ENCODE measurements at regions not wholly inside any gene's neighbourhood (a gene's known extent, or its start where the extent isn't known, plus 50 kb on each side); places are given as distances from the start of the nearest gene placed in this dataset.

DNA sequence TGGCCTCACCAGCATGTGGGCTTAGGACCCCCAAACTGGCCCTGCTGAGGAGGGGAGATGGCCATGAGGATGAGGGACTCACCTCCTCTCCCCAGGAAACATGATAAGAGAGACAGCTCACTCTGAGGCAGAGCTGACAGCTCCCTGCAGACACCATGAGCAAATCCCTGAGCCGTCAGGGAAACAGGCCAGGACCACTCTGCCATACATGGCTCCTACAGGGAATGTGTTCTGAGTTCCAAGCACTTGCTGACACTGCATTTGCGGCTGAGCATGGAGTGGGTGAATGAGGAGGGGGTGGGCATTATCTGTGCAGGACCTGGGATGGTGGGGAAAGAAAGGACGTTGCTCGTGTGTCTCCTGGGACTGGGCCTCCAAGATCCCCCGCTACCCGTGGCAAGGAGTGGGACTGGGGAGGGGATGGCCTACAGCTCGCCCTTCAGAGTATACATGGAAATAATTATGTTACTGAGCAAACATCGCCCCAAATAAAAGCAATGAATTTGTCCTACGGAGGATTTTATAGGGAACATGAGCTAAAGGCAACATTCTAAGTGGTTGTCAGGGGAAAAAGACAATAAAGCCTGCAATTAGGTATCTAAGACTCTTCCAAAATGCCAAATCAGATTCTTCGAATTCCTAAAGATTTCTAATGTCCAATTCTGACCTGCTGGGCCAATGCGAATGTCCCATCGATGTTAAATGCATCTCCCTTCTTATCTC lies 355.9 kb upstream of the AJAP1 start:
- DNase-seq: no peak

DNA sequence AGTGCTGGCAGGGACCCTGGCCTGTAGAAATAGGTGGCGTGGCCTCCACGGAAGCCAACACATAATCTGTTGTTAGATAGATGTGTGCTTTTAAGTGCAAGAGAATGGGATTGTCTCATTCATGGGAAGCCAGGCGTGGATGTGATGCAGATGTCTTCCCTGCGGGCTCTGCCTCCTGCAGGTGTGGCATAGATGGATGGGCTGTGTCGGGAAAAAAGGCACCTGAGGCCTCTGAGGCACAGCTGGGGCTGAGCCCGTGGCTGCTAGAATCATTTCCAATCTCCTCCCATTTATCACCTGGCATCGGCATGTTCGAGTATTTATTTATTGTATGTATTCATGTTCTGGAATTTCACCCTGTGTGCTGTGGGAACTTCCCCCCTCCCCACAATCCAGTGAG lies 353.4 kb upstream of the AJAP1 start:
- no peak for DNase-seq

DNA sequence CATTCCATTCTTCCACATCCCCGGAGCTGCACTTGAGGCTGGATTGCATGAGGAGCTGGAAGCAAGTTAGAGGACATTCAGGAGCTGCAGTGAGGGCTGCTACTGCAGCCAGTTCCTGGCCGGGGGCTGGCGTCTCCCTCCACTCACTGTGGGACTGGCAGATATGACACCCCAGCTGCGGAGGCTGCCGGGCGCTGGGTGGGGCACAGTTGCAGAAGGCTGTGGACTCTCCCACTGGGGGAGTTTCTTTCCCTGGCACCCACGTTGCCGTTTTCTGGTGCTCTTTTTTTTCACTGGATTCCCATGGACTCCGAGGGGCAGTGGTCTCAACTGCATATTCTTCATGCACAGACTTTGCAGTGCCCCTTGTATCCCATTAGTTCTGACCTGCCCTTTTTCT lies 351.1 kb upstream of the AJAP1 start:
- DNase-seq: no peak

DNA sequence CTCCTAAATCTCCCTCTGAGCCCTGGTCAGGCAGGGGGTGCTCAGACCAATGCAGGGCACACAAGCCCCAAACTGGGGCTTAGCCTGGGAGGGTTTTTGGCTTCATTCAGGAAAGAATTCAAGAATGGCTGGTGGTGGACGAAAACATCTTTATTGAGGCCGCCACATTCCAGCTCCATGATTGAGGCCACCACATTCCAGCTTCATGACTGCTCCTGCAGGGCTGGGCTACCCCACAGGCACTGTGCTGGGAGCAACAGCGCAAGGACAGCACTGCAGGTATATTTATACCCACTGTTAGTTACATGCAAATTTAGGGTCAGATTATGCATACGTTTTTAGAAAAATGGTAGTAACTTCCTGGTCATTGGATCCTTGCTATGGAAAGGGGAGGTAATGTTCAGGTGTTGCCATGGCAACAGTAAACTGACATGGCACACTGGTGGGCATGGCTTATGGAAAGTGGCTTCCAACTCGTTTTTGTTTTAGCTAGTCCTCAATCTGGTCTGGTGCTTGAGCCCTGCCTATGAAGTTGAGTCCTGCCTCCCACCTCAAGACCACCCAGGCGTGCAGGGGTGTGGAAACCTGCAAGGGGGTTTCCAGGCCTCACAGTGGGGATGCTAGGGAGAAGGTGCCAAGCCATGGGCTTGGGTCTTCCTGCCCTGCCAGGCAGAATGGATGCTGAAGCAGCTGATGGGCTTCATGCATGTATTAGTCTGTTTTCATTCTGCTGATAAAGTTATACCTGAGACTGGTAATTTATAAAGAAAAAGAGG lies 348.7 kb upstream of the AJAP1 start:
- no peak for DNase-seq

DNA sequence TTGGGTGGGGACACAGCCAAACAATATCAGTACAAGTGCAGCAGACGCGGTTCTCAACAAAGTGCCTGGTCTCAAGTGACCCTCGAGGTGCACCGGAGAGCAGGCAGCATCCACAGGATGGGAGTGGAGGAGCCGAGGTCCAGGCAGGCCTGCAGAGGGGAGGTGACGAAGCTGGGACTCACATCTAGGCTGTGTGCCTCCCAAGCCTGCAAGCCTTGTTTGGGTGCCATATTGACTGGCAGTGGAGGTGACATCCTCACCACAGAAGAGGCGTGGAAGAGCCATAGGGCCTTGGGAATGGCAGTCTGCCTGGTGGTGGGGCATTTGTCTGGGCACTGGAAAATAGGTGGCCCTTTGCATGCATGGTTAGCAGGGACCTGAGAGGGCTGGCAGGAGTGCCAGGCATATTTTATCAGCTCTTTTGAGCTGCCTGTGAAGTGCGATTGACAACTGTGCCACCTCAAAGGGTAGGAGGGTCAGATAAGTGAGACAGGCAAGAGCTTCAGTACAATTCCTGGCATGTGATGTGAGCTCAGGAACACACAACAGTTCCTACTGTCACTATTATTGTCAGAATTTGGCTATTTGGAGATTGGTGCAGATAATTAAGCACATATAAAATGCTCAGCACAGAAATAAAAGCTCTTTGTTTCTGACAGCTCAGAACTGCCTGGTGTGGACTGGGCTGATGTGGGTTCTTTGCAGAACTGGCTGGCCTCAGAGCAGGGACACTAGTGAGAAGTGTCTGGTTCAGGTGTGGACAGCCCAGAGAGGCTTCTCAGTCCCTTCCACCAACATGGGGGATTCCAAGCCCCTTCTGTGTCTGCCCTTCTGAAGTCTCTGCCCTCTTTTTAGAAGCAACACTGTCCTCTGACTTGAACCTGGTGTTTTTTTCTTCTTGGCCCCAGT lies 347.6 kb upstream of the AJAP1 start:
- DNase-seq: no peak

DNA sequence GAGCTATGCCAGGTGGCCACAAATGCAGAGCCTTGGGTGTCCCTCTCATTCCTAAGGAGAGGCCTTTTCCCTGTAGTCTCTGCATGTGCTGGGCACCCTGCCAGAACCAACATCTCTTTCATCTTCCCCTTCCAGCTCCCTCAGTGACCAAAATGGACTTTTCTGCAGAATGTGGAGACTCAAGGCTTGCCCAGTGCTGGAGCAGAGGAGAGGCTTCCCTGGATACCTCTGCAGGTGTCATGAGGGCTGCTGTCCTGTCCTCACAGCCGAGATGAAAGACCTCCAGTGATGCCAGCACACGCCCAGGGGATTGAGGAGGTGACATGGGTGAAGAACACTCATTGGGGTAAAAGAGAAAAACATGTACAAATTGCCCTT lies 347.0 kb upstream of the AJAP1 start:
- no peak for DNase-seq

DNA sequence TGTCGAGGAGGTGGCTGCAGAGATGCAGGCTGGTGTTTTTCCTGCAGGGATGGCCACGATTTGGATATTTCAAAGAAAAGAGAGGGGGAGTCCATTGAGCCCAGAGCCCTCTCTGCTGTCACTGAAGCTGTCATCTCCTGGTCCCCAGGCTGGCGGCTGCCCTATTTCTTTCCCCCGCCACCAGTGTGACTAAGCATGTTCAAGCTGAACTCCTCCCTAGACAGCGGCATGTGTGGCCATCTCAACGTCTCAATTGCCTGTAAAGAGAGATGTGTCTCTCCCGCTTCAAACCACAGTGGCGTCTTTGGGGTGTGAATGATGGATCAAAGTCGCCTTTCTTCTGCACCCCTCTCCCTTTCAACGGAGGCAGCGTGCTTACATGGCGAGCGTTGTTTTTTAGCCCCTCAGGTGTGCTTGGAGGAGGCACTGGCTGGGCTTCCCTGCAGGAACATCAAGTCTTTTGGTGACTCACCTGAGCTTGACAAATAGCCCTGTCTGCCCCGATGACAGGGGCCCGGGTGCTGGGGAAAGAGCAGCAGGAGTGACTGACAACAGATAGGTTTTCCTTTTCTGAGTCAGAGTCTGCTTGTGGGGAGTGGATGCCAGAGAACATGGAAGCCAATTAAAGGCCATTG lies 346.4 kb upstream of the AJAP1 start:
- DNase-seq: no peak

DNA sequence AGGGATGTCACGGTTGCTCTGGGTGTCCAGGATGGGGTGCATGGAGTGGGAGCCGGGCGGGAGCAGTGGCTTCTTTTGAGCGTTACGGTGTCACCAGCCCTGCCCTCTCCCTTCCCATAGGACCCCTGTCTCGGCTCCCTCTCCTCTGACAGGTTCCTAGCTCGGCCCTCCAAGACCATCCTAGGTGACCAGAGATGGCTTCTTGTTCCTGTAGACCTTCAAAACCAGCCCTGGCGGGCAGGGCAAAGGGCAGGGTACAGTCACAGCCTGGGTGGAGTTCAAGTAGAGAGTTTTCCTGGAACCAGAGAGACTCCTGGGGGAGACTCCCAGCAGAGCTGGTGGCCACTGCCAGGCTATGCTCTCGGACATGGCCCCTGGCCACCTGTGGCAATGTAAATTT lies 345.6 kb upstream of the AJAP1 start:
- DNase-seq: no peak

DNA sequence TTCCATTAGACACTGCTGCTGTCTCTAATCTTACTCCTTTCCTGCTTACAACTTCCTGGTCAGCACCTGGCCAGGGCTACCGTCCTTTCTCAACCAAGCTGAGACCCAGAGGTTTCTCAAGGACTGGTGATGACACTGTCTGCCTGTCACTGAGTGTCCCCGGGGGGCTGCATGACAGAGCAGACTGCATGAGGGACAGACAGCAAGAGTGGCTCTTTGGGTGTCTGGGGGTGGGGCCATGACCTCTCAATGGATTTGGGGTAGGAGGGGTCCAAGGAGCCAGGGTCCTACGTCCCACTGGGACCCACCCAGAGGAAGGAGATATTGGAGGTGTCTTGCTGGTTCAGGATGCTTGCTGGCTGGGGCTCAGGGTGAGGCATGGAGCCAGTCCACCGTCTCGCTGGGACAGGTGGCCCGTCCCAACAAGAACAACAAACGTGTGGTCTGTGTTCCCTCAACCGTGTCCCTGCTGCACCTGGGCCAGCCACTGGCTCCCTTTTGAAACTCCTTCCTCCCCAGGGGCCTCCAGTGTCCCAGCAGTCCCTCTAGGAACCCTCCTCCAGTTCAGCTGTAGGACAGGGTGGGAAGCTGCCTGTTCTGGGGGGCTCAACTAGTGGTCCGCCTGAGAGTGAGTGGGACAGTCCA lies 344.6 kb upstream of the AJAP1 start:
- no peak for DNase-seq

DNA sequence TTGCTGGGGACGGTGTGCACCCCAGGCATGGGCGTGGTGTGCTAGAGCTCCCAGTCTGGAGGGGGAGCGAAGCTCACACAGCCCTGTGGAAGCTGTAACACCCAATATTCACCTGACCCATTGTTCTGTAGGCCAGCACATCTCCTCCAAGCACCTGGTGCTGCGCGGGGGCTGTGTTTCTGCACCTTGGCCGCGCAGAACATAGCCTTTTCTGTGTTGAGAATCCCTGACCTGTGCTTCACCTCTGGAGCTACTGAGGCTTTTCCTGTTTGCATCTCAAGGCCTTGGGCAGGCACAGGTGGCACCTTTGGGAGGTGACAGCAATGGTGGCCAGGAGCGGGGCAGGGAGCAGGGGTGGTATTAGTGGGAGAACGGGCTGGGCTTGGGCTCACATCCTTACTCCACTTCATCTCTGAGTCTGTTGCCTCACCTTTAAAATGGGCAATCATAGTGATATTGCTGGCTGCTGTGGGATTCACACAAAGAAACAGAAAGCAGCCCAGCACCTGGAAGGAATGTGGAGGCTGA lies 343.9 kb upstream of the AJAP1 start:
- no peak for DNase-seq

DNA sequence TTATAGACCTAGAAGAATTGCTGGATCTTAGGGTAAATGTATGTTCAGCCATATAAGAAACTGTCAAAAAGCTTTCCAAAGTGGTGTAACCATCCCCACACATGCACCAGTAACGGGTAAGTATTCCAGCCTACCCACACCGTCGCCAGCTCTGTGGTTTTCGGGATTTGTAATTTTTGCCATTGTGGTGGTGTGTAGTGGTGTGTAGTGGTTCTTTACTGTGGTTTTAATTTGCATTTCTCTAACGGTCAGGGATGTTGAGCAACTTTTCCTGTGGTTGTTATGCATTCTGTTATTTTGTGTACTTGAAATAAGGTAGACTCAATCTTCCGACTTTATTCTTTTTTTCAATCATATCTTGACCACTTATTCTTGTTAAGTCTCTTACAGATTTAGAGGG lies 342.4 kb upstream of the AJAP1 start:
- DNase-seq: no peak

DNA sequence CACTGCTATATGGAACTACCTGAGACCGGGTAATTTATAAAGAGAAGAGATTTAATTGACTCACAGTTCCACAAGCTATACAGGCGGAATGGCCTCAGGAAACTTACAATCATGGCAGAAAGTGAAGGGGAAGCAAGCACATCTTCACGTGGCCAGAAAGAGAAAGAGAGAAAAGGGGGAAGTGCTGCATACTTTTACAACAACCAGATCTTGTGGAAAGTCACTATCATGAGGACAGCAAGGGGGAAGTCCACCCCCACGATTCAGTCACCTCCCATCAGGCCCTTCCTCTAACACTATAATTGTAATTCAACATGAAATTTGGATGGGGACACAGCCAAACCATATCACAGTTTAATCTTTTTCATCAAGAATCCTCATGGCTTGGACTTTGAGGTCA lies 339.2 kb upstream of the AJAP1 start:
- no peak for DNase-seq

DNA sequence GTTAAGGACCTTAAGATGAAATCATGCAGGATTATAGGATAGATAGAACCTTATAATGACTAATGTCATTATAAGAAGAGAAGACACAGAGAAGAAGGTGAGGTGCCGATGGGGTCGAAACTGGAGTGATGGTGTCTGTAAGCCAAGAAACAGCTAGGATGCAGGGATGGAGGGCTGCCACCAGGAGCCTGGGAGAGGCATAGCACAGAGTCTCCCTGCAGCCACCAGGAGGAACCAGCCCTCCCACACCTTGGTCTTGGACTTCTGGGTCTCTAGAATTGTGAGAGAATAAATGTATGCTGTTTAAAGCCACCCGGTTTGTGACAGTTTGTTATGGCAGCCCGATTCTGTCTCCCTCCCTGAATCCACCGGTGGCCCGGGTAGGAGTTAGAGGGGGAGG lies 337.2 kb upstream of the AJAP1 start:
- no peak for DNase-seq

DNA sequence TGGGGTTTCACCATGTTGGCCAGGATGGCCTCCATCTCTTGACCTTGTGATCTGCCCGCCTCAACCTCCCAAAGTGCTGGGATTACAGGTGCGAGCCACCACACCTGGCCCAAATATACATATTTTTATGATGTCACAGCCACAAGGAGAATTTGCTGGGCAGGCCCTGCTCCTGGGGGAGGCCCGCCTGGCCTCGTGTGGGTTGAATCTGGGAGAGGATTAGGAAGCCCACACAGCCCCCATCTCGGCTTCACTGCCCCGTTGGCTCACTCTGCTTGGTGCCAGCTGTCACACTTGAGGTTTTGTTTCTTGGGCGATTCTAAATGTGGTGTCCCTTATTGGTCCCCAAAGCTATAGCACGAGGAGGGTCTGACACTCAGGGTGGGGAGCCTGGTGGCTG lies 335.7 kb upstream of the AJAP1 start:
- DNase-seq: no peak

DNA sequence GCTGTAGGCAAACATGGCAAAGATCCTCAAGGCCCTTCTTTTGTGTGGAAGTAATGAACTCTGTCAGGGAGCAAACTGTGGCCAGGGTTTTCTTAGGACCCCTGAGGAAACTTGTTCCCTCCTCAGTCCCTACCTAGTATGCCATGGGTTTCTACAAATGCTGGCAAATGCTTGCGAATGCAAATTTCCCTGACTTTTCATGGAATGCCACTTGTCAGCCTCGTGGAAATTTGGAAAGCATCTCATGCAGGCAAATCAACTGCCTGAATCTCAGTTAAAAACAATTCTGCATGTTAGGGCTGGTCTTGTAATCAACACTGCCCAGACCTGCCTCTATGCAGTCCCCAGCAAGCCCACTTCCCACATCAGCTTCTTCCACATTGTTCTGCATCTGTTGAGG lies 334.9 kb upstream of the AJAP1 start:
- DNase-seq: no peak

DNA sequence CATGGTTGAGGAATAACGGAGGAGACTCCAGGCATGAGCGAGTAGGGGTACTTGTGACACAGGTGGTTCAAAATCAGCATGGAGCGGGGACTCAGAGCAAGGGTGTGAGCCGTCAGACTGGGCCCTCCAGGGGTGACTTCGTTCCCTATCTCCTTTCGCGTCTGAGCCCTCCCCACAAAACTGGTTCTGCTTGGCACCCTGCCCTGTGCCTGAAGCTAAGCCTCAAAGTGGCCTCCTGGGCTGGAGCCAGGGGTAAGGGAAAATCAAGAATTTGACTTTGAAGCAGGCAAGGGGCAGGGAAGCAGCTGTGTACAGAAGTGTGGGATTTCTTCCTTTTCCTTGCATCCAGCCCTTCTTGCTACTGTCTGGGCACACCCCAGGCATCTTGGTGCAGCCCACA lies 331.5 kb upstream of the AJAP1 start:
- DNase-seq: no peak

DNA sequence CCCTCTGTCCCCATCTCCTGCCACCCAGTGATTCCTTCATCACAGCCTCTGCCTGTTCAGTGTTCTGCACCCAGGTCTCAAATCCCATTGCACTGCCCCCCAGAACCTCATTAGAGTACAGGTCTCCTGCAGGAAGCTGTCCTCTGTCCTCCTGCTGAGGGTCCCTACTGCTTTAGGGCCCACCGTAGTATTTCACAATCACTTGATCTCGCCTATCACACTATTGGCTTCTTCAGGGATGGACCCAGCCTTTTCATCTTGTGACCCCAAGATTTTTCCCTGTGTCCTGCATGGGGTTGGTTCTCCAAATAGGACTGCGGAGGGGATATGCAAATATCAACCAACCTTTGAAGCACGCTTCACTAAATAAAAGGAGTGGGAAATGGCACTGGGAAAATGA lies 331.1 kb upstream of the AJAP1 start:
- DNase-seq: no peak

DNA sequence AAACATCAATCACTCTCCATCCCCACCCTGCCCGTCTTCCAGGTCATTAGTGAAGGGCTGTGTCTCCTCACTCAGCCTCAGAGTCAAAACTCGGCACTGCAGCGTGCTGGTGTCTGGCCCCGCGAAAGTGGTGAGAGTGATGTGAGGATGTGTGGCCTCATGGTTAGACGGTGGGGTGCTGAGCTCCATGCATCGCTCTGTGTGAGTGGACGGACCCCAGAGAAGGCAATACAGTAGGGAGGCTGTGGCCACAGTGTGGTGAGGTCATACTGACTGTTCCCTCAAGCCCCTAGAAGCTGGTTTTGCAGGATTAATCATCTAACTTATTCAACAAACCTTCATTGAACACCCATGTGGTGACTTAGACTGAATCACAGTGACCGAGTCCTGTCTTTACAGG lies 329.9 kb upstream of the AJAP1 start:
- DNase-seq: no peak

DNA sequence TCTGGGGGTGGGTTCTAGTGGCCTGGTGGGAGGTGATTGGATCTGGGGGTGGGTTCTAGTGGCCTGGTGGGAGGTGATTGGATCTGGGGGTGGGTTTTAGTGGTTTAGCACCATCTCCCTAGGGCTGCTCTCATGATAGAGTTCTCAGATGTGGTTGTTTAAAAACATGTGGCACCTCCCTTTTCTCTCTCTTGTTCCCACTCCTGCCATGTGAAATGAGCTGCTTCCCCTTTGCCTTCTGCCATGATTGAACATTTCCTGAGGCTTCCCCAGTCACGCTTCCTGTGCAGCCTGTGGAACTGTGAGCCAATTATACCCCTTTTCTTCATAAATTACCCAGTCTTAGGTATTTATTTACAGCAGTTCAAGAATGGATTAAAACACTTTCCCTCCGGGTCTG lies 327.3 kb upstream of the AJAP1 start:
- DNase-seq: no peak

DNA sequence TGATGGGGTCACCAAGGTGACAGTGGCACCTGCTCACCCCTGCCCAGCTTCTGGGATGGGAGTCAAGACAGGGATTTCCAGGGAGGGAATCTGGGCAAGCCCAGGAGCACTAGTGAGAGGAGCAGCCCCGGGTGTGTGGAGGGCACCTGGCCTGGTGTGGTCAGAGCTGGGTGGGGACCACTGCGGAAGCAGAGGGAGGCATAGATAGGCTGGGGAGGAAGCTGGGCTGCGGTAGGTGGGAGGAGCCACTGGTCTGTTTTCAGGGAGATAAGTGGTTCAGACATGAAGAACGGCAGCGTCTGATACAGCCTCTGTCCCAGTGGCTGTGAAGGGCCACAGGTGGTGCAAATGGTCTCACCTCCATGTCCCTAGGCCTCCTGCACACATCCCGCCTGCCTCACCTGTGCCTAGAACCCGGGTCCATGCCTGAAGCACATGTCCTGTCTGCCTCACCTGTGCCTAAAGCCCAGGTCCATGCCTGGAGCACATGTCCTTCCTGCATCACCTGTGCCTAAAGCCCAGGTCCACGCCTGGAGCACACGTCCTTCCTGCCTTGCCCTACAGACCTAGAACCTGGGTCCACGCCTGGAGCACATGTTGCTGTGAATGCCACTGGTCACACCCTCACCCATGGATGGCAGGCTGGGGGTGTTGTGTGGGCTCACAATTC lies 325.9 kb upstream of the AJAP1 start:
- DNase-seq: no peak

DNA sequence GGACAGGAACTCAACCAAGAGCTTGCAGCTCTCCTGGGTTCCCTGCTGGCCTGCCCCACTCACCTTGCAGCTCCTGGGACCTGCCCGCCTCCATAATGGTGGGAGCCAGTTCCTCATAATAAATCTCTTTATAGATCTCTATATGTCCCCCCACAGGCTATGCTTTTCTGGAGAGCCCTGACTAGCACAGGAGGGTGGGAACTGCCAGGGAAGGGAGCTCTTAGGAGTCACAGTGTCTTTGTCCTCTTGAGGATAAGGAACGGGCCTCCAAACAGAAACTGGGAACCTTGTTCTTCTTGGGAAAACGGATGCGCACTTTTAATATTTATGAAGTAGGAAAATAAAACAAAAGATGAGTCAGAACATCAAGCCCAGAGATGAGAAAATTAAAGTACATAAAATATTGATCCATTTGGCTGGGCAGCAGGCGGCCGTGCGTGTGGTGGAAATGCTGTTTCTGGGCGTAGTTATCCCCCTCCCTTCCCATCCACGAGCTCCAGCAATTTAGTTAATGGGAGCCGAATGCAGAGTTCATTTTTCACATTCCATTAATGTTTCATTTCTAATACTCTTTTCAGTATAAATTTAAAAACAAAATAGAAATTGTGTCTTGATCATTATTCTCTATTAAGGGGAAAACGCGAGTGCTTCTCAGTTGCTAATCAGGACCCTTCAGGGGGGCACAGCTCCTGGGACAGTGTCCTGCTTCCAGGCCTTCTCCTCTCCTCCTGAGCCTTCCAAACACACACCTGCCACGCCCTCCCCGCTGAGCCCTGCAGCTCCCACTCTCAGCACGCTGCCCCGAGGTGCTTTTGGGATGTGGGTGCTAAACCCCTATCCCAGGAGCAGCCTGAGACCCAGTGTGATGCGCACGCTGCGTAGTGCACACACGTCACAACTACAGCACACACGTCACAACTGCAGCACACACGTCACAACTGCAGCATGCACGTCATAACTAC lies 323.3 kb upstream of the AJAP1 start:
- DNase-seq: no peak
